GM21447 (cell line): ENCODE measurements at regions not wholly inside any gene's neighbourhood (a gene's known extent, or its start where the extent isn't known, plus 50 kb on each side); places are given as distances from the start of the nearest gene placed in this dataset.

Source experiments
- ATAC-seq: cut with Tn5 transposase; IDR thresholded peaks from one replicate; pipeline ENCODE4 v1.9.1; 2021; ENCODE audit not compliant: unreplicated experiment

DNA sequence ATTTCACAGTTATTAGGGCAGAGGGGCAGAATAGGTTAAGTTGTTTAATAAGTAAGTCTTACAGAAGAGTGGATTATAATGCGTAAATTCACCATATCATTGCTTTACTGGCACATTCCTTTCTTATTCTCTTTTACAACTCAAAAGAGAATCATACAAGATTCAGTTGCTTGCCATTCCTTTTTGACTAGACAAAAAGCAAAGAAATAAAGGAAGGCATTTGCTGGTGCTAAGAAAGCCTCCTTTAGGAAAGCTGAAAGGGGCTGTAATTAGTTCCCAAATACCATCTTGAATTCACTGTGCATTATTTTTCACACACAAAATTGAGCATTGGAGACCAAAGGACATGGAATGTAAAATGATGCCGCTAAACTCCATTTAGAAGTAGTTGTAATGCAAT, 499.3 kb downstream of the NXPH1 start:
- ATAC-seq, result no peak

GRCh38 chr7:8937204-8937603, 503.8 kb downstream of the NXPH1 start:
- no peak for ATAC-seq

DNA sequence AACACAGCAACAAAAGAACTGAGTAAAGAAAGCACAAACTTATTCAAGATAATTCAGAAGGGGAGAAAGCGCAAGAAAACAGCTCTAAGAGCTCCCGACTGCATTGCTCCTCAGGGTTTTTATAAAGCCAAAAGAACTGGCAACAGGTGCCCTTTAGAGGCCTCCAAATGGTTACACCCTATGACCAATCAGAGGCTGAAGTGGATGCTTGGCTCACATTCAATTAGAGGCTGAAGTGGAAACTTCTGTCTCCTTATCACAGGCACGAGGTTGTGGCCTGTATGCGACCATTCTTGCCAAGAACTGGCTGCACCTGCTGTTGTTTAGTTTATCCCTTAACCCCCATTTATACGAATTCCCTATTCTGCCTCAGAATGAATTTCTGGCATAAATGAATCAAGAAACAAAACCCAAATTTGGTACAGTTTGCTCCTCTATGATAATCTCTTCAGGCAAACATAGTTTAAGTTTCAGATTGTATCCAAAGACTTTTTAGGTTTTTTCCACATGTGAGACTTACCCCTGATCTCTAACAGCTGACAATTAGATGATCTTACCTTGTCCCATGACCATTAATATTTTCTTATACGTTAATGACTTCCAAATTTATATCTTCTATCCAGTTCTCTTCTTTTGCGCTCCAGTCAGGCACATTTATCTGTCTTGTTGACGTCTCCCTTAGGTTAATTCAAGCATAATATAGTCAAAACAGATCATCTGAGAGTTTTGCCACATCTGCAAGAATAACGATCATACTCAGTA, 504.8 kb downstream of the NXPH1 start:
- no peak for ATAC-seq

DNA sequence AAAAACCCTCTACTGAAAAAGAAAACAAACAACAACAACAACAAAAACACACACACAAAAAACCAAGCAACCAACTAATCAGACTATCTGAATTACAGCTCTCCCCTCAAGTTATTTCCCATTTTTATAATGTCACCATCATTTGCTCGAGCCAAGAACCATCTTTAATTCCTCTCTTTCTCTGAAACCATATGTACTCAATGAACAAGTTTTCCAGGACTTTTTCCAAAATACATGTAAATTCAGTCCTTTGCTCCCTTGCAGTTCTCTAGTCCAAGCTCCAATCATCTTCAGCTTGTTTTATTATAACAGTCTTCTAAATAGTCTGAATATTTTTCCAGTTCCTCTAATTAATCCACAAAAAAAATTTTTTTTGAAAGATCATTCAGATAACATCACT, 506.0 kb downstream of the NXPH1 start:
- no peak for ATAC-seq

GRCh38 chr7:8963722-8964121, 530.3 kb downstream of the NXPH1 start:
- no peak for ATAC-seq

DNA sequence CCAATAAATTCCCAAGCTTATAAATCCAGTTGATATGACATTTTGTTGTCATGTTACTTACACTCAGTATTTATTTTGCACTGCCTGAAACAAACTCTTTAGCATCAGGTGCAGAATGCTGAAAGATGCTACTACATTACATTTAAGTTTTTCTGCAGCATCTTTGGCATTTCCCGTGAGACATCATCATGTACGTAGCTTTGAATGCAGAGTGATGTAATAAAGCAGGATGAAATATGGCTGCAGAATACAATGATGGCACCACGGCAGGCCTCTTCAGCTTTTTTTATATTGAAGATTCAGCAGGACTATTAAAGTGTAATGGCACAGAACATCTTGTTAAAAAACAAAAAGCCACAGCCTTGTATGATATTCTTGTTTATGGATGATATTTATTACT, 531.8 kb downstream of the NXPH1 start:
- ATAC-seq, result no peak

DNA sequence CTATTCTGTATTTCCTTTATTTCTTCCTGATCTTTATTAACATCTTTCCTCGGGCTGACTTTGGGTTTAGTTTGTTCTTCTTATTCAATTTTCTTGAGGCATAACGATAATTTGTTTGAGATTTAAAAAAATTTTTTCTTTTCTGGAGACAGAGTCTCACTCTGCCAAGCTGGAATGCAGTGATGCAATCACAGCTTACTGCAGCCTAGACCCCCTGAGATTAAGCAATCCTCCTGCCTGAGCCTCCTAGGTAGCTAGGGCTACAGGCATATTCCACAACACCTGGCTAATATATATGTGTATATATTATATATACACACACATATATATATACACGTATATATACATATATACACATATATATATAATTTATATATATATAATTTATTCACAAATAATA, 540.2 kb downstream of the NXPH1 start:
- ATAC-seq, result no peak

GRCh38 chr7:8975681-8976080, 542.3 kb downstream of the NXPH1 start:
- no peak for ATAC-seq

DNA sequence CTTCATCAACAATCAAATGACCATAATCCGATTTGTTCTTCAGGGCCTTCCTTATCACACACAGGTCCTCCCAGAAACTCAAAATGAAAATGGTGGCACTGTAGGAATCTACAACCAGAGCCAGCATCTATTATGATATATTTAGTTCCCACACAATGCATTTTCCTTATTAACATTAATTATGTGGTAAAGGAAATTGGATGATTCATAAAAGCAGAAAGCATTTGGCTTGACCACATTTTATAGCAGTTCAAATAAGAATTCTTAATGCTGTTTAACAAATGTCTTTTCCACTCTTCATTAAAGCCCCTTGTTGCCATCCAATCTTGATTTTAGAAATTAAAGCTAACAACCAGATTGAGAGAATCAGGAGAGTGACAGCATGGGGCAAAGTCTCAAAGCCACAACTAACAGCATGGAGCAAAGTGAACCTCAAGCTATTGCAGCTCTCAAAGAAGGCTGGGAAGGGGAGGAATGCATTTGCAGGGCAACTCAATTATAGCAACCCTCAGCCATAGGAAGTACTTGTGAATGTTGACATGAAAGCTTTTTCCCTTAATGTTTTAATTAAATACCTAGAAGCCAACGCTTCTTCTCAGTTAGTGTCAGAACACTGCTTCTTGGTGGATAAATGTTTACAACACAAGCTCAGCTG, 549.1 kb downstream of the NXPH1 start:
- no peak for ATAC-seq

- no peak for ATAC-seq
Observed at GRCh38 chr7:8985255-8985654, 551.8 kb downstream of the NXPH1 start.

GRCh38 chr7:8988267-8988666, 554.9 kb downstream of the NXPH1 start:
- ATAC-seq, result no peak

DNA sequence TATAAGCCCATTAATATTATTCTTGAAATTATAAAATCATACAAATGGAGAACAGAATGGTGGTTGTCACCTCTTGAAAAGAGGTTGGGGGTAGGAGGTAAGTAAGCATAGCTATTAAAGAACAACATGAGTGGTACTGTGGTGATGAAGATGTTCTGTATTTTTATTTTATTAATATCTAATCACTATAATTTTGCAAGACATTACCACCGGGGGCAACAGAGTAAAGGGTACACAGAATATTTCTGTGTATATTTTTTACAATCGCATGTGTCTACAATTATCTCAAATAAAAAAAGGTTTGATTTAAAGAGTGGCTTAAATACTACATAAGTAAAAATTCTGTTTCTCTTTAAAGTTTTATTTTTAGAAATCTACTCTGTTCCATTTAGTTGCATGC, 557.8 kb downstream of the NXPH1 start:
- no peak for ATAC-seq

GRCh38 chr7:8998762-8999161, 565.4 kb downstream of the NXPH1 start:
- no peak for ATAC-seq

GRCh38 chr7:9013940-9014339, 580.5 kb downstream of the NXPH1 start:
- no peak for ATAC-seq

DNA sequence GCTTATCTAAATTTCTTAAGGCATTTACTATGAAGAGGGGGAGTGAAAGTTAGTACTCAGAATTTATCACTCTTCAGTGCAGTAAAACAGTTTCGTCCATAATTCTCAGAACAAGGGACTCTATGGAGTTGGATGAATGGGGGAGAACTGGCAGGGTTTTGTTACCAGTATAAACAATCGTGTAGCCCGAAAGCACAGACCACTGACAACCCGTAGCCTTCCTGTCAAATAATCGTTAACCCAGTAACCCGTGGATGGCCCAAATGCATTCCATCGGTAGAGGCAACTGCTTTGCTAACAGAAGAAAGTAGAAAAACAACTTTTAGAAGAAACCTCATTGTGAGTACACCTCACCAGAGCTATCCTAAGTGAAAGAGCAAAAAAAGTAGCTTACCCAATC, 583.9 kb downstream of the NXPH1 start:
- no peak for ATAC-seq

GRCh38 chr7:9022456-9022855, 589.0 kb downstream of the NXPH1 start:
- ATAC-seq, result no peak

GRCh38 chr7:9023675-9024294, 590.4 kb downstream of the NXPH1 start:
- no peak for ATAC-seq

- no peak for ATAC-seq
Observed at GRCh38 chr7:9026121-9026520, 592.7 kb downstream of the NXPH1 start.

GRCh38 chr7:9028012-9028411, 594.6 kb downstream of the NXPH1 start:
- no peak for ATAC-seq

- ATAC-seq, result no peak
Observed at GRCh38 chr7:9029681-9030530, 596.5 kb downstream of the NXPH1 start.

DNA sequence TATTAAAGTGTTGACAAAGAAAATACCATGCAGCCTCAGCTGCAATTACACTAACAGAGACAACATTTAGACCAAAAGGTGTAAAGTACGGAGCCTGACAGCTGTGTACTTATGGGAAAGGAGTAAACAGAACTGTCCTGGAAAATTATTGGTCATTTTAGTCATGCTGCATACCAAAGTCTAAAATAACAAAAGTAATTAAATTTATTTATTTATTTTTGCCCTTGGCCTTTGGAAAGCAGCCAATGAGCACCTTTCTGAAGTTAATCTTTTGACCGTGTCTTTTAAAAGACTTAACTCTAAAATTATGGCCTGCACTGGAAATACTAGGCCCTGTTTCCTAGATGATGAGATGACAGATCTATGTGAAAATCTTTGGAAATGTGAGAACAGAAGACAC, 597.6 kb downstream of the NXPH1 start:
- ATAC-seq, result no peak
